Gastrocnemius medialis (tissue), 4 donors: ENCODE measurements at regions not wholly inside any gene's neighbourhood (a gene's known extent, or its start where the extent isn't known, plus 50 kb on each side); places are given as distances from the start of the nearest gene placed in this dataset.

Source experiments
- POLR2A ChIP-seq, 2 donors: fragments of 450-650 bp; IDR thresholded peaks; one replicate each; pipeline ENCODE4 v1.6.1; 2017; ENCODE audit warnings: antibody characterized with exemption in 2 of 2, mild to moderate bottlenecking in 2 of 2, moderate library complexity in 2 of 2
- TF ChIP-seq, protein P1 (sequence below), 5 experiments: fragments of 450-650 bp in 3 of 5; fragments of 200-600 bp in 2 of 5; sonication (generic) in 2 of 5; IDR thresholded peaks in 4 of 5; conservative IDR thresholded peaks in 1 of 5; 1 replicate in 4 of 5; 2 replicates in 1 of 5; pipeline ENCODE4 v1.5.1; 2016 to 2019; ENCODE audit warnings: antibody characterized with exemption in 5 of 5, mild to moderate bottlenecking in 3 of 5, moderate library complexity in 3 of 5

DNA sequence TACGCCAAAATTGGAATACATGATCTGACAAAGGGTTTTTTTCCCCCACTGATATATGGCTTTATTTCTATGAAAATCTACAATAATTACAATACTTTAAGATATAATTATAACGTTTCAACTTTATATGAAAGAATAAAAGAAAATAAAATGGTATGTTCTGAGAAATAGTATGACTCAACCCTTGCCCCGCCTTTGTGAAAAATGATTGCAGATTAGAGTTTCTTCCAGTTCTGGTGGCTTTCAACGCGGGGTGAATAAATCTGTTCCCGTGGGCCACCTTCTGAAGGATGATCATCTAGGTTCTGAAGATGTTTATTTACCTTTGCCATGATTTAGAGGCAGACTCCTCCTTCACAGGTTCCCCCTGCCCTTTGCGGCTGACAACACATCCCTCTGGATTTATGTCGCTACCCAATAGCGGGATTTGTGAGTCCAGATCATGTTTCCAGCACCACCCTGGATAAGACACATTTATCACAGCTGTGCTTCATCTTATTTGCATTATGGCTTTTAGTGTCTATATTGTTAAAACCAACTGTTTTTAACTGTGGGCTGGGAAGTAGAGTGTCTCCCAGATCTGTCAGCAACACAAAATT is 607.0 kb upstream of the KIRREL3 start:
- TF ChIP-seq, protein P1, sequence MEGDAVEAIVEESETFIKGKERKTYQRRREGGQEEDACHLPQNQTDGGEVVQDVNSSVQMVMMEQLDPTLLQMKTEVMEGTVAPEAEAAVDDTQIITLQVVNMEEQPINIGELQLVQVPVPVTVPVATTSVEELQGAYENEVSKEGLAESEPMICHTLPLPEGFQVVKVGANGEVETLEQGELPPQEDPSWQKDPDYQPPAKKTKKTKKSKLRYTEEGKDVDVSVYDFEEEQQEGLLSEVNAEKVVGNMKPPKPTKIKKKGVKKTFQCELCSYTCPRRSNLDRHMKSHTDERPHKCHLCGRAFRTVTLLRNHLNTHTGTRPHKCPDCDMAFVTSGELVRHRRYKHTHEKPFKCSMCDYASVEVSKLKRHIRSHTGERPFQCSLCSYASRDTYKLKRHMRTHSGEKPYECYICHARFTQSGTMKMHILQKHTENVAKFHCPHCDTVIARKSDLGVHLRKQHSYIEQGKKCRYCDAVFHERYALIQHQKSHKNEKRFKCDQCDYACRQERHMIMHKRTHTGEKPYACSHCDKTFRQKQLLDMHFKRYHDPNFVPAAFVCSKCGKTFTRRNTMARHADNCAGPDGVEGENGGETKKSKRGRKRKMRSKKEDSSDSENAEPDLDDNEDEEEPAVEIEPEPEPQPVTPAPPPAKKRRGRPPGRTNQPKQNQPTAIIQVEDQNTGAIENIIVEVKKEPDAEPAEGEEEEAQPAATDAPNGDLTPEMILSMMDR (IDR thresholded peaks at IDR 0.05 in 4 of 5, conservative IDR thresholded peaks at IDR 0.05 in 1 of 5), result no peak
- no peak for TF ChIP-seq POLR2A (IDR thresholded peaks at IDR 0.05)
